Trophoblast cell (in vitro differentiated cells and primary cell): ENCODE measurements at regions not wholly inside any gene's neighbourhood (a gene's known extent, or its start where the extent isn't known, plus 50 kb on each side); places are given as distances from the start of the nearest gene placed in this dataset.

ENCODE experiments used
- DNase-seq, 2 donors: peaks; one replicate each; pipeline ENCODE4 v3.0.0-alpha.2; 2016
- H2AFZ ChIP-seq: 2 replicates; pipeline ENCODE4 v1.6.1; 2013; ENCODE audit warnings: low read length, moderate library complexity, mild to moderate bottlenecking; ENCODE audit not compliant: insufficient read depth, poor library complexity
- H2AK5ac ChIP-seq: 2 replicates; pipeline ENCODE4 v1.6.1; 2013; ENCODE audit warnings: mild to moderate bottlenecking, low read length
- H2BK120ac ChIP-seq: 2 replicates; pipeline ENCODE4 v1.6.1; 2013; ENCODE audit warnings: low read length, mild to moderate bottlenecking, moderate library complexity; ENCODE audit not compliant: insufficient read depth, poor library complexity
- H2BK12ac ChIP-seq: 2 replicates; pipeline ENCODE4 v1.6.1; 2013; ENCODE audit warnings: mild to moderate bottlenecking, low read length, moderate library complexity
- H2BK5ac ChIP-seq: 2 replicates; pipeline ENCODE4 v1.6.1; 2013; ENCODE audit warnings: low read length, low read depth, moderate library complexity, mild to moderate bottlenecking; ENCODE audit not compliant: poor library complexity
- H3K14ac ChIP-seq: 2 replicates; pipeline ENCODE4 v1.6.1; 2013; ENCODE audit warnings: mild to moderate bottlenecking, low read length
- H3K18ac ChIP-seq: 2 replicates; pipeline ENCODE4 v1.6.1; 2013; ENCODE audit warnings: mild to moderate bottlenecking, low read length
- H3K23ac ChIP-seq: 2 replicates; pipeline ENCODE4 v1.6.1; 2013; ENCODE audit warnings: low read length
- H3K27ac ChIP-seq: 2 replicates; pipeline ENCODE4 v1.5.1; 2013; ENCODE audit warnings: low read depth, mild to moderate bottlenecking, inconsistent platforms, low read length, moderate library complexity
- H3K27me3 ChIP-seq: 2 replicates; pipeline ENCODE4 v1.6.1; 2013; ENCODE audit warnings: inconsistent platforms, mild to moderate bottlenecking, low read length, moderate library complexity; ENCODE audit not compliant: insufficient read depth
- H3K36me3 ChIP-seq, 2 experiments: 1 replicate in 1 of 2; 2 replicates in 1 of 2; pipeline ENCODE4 v1.6.1; 2013; ENCODE audit warnings: low read length in 2 of 2, mild to moderate bottlenecking in 2 of 2, moderate library complexity in 1 of 2; ENCODE audit not compliant: insufficient read depth in 2 of 2, control insufficient read depth in 1 of 2
- H3K4ac ChIP-seq: 2 replicates; pipeline ENCODE4 v1.6.1; 2013; ENCODE audit warnings: low read depth, mild to moderate bottlenecking, low read length, moderate library complexity
- H3K4me1 ChIP-seq, 2 experiments: 1 replicate in 1 of 2; 2 replicates in 1 of 2; pipeline ENCODE4 v1.6.1; 2013; ENCODE audit warnings: low read length in 2 of 2, mild to moderate bottlenecking in 2 of 2, moderate library complexity in 1 of 2; ENCODE audit not compliant: insufficient read depth in 2 of 2, control insufficient read depth in 1 of 2
- H3K4me2 ChIP-seq: 2 replicates; pipeline ENCODE4 v1.6.1; 2013; ENCODE audit warnings: inconsistent platforms, mild to moderate bottlenecking, low read length, moderate library complexity
- H3K4me3 ChIP-seq: 2 replicates; pipeline ENCODE4 v1.5.1; 2013; ENCODE audit warnings: mild to moderate bottlenecking, low read depth, low read length, inconsistent platforms
- H3K79me1 ChIP-seq: one replicate; pipeline ENCODE4 v1.6.1; 2013; ENCODE audit warnings: low read length
- H3K79me2 ChIP-seq: 2 replicates; pipeline ENCODE4 v1.6.1; 2013; ENCODE audit warnings: low read length, mild to moderate bottlenecking; ENCODE audit not compliant: control insufficient read depth, insufficient read depth, poor library complexity
- H3K9ac ChIP-seq: 2 replicates; pipeline ENCODE4 v1.6.1; 2013; ENCODE audit warnings: mild to moderate bottlenecking, low read length
- H3K9me3 ChIP-seq: 2 replicates; pipeline ENCODE4 v1.6.1; 2013; ENCODE audit warnings: low read depth, mild to moderate bottlenecking, control low read depth, inconsistent platforms, low read length; ENCODE audit not compliant: insufficient read depth
- H4K12ac ChIP-seq: 2 replicates; pipeline ENCODE4 v1.6.1; 2013; ENCODE audit warnings: low read depth, mild to moderate bottlenecking, low read length, moderate library complexity
- H4K8ac ChIP-seq: 2 replicates; pipeline ENCODE4 v1.6.1; 2013; ENCODE audit warnings: low read depth, mild to moderate bottlenecking, low read length, moderate library complexity
- H4K91ac ChIP-seq: one replicate; pipeline ENCODE4 v1.6.1; 2013; ENCODE audit warnings: low read depth, mild to moderate bottlenecking, low read length, moderate library complexity
- WGBS: extraction: QIAGEN DNeasy Blood & Tissue Kit; methylation state at CpG from one replicate; pipeline ENCODE4 v1.1.7; 2013; ENCODE audit warnings: missing lambda C conversion rate; ENCODE audit not compliant: insufficient read length, insufficient coverage; ENCODE audit errors: extremely low coverage; 5-methylcytosine and 5-hydroxymethylcytosine counted together

DNA sequence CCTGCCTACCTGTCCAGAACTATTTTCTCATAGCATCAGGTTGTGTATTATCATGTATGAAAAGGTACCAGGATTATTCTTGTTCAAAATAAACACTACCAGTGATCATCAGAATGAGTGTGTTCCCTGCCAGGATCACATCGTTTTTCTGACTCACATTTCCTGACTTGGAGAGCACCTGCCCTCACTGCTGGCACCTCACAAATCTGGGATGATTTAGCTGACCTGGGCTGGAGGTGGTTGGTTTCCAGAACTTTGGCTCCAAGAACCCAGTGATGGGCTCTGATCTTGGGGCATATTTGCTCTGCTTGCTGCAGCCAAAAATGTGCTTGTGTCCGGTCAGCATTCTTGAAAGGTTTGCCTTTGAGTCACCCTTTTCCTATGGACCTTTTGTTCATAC lies 836.3 kb upstream of the ACVR2A start:
- no peaks in the 10 kb centered on the region for H3K27me3 ChIP-seq
- no peak overlapping the region for H3K4ac ChIP-seq
- no peak overlapping the region for H3K27ac ChIP-seq
- no peak overlapping the region for H2BK12ac ChIP-seq
- H4K12ac ChIP-seq, result no peak overlapping the region
- no peak overlapping the region for H3K23ac ChIP-seq
- H4K91ac ChIP-seq, result no peak overlapping the region
- no peak overlapping the region for H2BK5ac ChIP-seq
- H3K4me1 ChIP-seq, result no peaks in the 10 kb centered on the region
- WGBS, result no CpG with 5 or more reads among the region's 2 CpGs
- H3K79me2 ChIP-seq, result no peaks in the 10 kb centered on the region
- no peak overlapping the region for H2BK120ac ChIP-seq
- no peak overlapping the region for H3K14ac ChIP-seq
- H2AK5ac ChIP-seq, result no peak overlapping the region
- no peak overlapping the region for H3K4me2 ChIP-seq
- no peak overlapping the region for H3K18ac ChIP-seq
- no peaks in the 10 kb centered on the region for H3K79me1 ChIP-seq
- H2AFZ ChIP-seq, result no peak overlapping the region
- no peak overlapping the region for H3K4me3 ChIP-seq
- DNase-seq, result no peak
- no peak overlapping the region for H3K9ac ChIP-seq
- H3K9me3 ChIP-seq, result no peaks in the 10 kb centered on the region
- H3K36me3 ChIP-seq, result no peaks in the 10 kb centered on the region
- no peak overlapping the region for H4K8ac ChIP-seq

DNA sequence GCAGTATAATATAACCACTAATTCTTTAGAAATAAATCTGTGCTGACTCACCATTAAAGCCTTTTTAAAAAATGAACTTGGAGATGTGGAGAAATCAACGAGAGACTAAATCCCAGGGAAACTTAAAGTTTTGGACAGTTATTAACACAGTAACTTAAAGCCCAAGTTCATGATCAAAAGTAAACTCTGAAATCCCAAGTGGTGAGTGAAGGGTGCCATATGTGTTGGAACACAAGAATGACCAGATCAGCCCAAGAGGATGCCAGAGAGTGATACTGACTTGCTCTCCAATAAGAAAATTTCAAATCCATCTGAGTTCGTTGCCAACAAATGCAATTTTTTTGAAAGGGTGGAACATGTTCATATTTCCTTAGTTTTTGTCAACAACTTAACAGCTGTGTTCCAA lies 838.1 kb upstream of the ACVR2A start:
- no peak for DNase-seq
- no peak overlapping the region for H4K91ac ChIP-seq
- H4K12ac ChIP-seq, result no peak overlapping the region
- no peak overlapping the region for H3K9ac ChIP-seq
- no peak overlapping the region for H4K8ac ChIP-seq
- H3K4me2 ChIP-seq, result no peak overlapping the region
- H3K27me3 ChIP-seq, result no peaks in the 10 kb centered on the region
- no peak overlapping the region for H3K4ac ChIP-seq
- H3K18ac ChIP-seq, result no peak overlapping the region
- no peaks in the 10 kb centered on the region for H3K36me3 ChIP-seq
- H2BK12ac ChIP-seq, result no peak overlapping the region
- H3K79me1 ChIP-seq, result no peaks in the 10 kb centered on the region
- no peak overlapping the region for H2AK5ac ChIP-seq
- no CpG with 5 or more reads among the region's 2 CpGs for WGBS
- H3K4me3 ChIP-seq, result no peak overlapping the region
- H3K79me2 ChIP-seq, result no peaks in the 10 kb centered on the region
- no peak overlapping the region for H3K27ac ChIP-seq
- no peak overlapping the region for H3K23ac ChIP-seq
- H3K9me3 ChIP-seq, result no peaks in the 10 kb centered on the region
- H2BK120ac ChIP-seq, result no peak overlapping the region
- H2BK5ac ChIP-seq, result no peak overlapping the region
- H2AFZ ChIP-seq, result no peak overlapping the region
- H3K4me1 ChIP-seq, result no peaks in the 10 kb centered on the region
- H3K14ac ChIP-seq, result no peak overlapping the region

DNA sequence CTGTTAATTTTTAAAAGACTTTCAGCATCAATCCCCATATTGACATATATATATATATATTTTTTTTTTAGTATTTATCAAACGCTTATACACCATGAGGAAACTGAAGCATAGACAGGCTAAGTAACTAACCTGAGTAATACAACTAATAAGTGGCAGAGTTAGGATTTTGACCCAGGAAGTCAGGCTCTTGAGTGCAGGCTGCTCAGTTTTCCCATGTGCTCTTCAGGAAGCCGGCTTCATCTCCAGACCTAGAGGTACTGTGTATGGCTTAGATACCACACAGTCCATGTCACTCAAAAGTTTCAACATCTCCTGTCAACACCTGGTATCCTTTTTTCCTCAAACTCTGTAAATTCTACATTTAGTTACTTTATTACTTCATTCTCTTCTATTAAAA lies 841.7 kb upstream of the ACVR2A start:
- no peaks in the 10 kb centered on the region for H3K79me1 ChIP-seq
- no peak overlapping the region for H2AFZ ChIP-seq
- no peaks in the 10 kb centered on the region for H3K79me2 ChIP-seq
- no peak overlapping the region for H3K4me3 ChIP-seq
- H3K14ac ChIP-seq, result no peak overlapping the region
- DNase-seq, result no peak
- no peaks in the 10 kb centered on the region for H3K36me3 ChIP-seq
- no peak overlapping the region for H3K27ac ChIP-seq
- H4K12ac ChIP-seq, result no peak overlapping the region
- no peak overlapping the region for H3K4me2 ChIP-seq
- H3K9me3 ChIP-seq, result no peaks in the 10 kb centered on the region
- H3K4me1 ChIP-seq, result no peaks in the 10 kb centered on the region
- H2BK120ac ChIP-seq, result no peak overlapping the region
- H2BK12ac ChIP-seq, result no peak overlapping the region
- no peak overlapping the region for H2AK5ac ChIP-seq
- no CpG with 5 or more reads among the region's 2 CpGs for WGBS
- H4K91ac ChIP-seq, result no peak overlapping the region
- H3K4ac ChIP-seq, result no peak overlapping the region
- no peak overlapping the region for H3K23ac ChIP-seq
- no peaks in the 10 kb centered on the region for H3K27me3 ChIP-seq
- H2BK5ac ChIP-seq, result no peak overlapping the region
- no peak overlapping the region for H3K9ac ChIP-seq
- H3K18ac ChIP-seq, result no peak overlapping the region
- no peak overlapping the region for H4K8ac ChIP-seq

DNA sequence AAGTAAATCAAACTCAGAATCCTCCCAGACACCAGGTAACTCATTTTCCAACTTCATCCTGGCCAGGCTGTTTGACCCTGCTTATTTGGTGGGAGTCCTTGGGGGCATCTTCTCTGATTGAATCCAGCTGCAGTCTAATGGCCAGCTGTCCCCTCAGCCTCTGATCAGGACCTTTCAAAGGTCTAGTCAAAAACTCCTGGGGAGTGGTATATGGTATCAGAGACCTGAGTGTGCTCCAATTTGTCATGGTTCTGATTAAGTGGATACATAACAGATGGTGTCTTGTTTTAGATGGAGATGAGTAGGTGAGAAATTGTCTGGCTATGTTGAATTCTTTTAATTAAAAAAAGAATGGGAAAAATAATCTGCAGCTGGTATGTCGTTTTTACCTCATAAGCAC lies 842.6 kb upstream of the ACVR2A start:
- Histone ChIP-seq H2AK5ac (no peak overlapping the region), H3K18ac (no peak overlapping the region), H3K9me3 (no peaks in the 10 kb centered on the region), H4K12ac (no peak overlapping the region), H3K27ac (no peak overlapping the region), H3K4ac (no peak overlapping the region), H2BK120ac (no peak overlapping the region), H3K4me2 (no peak overlapping the region), H3K4me3 (no peak overlapping the region), H4K91ac (no peak overlapping the region), H3K9ac (no peak overlapping the region), H3K79me1 (no peaks in the 10 kb centered on the region), H2BK12ac (no peak overlapping the region), H3K79me2 (no peaks in the 10 kb centered on the region), H3K27me3 (no peaks in the 10 kb centered on the region), H2BK5ac (no peak overlapping the region), H3K14ac (no peak overlapping the region), H2AFZ (no peak overlapping the region), H3K23ac (no peak overlapping the region), H4K8ac (no peak overlapping the region), H3K4me1 (no peaks in the 10 kb centered on the region), H3K36me3 (no peaks in the 10 kb centered on the region)
- no CpG with 5 or more reads among the region's 1 CpG for WGBS
- no peak for DNase-seq
